ENCODE measurements at regions not wholly inside any gene's neighbourhood (a gene's known extent, or its start where the extent isn't known, plus 50 kb on each side); places are given as distances from the start of the nearest gene placed in this dataset.
"Not testable (repeated sequence)": the region's sequence is repeated elsewhere in the genome, so short reads cannot be mapped to it uniquely, and the experiment has no call there.

- no peak for DNase-seq
Observed at GRCh38 chr5:72649449-72649848, 142.2 kb upstream of the ZNF366 start.

- DNase-seq: no peak
Observed at GRCh38 chr5:72648480-72648879, 141.3 kb upstream of the ZNF366 start.

- DNase-seq: no peak
Observed at GRCh38 chr5:72647806-72648205, 140.6 kb upstream of the ZNF366 start.

- no peak for DNase-seq
Observed at GRCh38 chr5:72646246-72646866, 139.1 kb upstream of the ZNF366 start.

GRCh38 chr5:72645064-72645846, 138.0 kb upstream of the ZNF366 start:
- no peak for DNase-seq

- DNase-seq: no peak
Observed at GRCh38 chr5:72644296-72644695, 137.1 kb upstream of the ZNF366 start.

- no peak for DNase-seq
Observed at GRCh38 chr5:72641164-72641563, 134.0 kb upstream of the ZNF366 start.

- no peak for DNase-seq
Observed at GRCh38 chr5:72637058-72637457, 129.8 kb upstream of the ZNF366 start.

- not testable (repeated sequence) for DNase-seq
Observed at GRCh38 chr5:72636565-72636964, 129.4 kb upstream of the ZNF366 start.

GRCh38 chr5:72634444-72634843, 127.2 kb upstream of the ZNF366 start:
- no peak for DNase-seq

- DNase-seq: no peak
Observed at GRCh38 chr5:72633649-72634048, 126.4 kb upstream of the ZNF366 start.

- DNase-seq: no peak
Observed at GRCh38 chr5:72633041-72633445, 125.8 kb upstream of the ZNF366 start.

GRCh38 chr5:72630721-72631120, 123.5 kb upstream of the ZNF366 start:
- DNase-seq: no peak

GRCh38 chr5:72630081-72630480, 122.9 kb upstream of the ZNF366 start:
- DNase-seq: no peak

GRCh38 chr5:72628771-72629371, 121.7 kb upstream of the ZNF366 start:
- DNase-seq: no peak

GRCh38 chr5:72625332-72625731, 118.1 kb upstream of the ZNF366 start:
- no peak for DNase-seq

- no peak for DNase-seq
Observed at GRCh38 chr5:72624641-72625236, 117.5 kb upstream of the ZNF366 start.

GRCh38 chr5:72623936-72624335, 116.7 kb upstream of the ZNF366 start:
- no peak for DNase-seq

GRCh38 chr5:72623323-72623722, 116.1 kb upstream of the ZNF366 start:
- no peak for DNase-seq

- DNase-seq: no peak
Observed at GRCh38 chr5:72622170-72622760, 115.1 kb upstream of the ZNF366 start.

GRCh38 chr5:72621576-72621975, 114.4 kb upstream of the ZNF366 start:
- DNase-seq: no peak

- DNase-seq: no peak
Observed at GRCh38 chr5:72619677-72620076, 112.5 kb upstream of the ZNF366 start.

- no peak for DNase-seq
Observed at GRCh38 chr5:72619251-72619650, 112.0 kb upstream of the ZNF366 start.
